GM12864 (cell line): ENCODE measurements at regions not wholly inside any gene's neighbourhood (a gene's known extent, or its start where the extent isn't known, plus 50 kb on each side); places are given as distances from the start of the nearest gene placed in this dataset.
A peak's percentile ranks its signal among the peaks of the same experiment; 100 is the strongest.
"Not testable (repeated sequence)": the region's sequence is repeated elsewhere in the genome, so short reads cannot be mapped to it uniquely, and the experiment has no call there.

Experiments used
- DNase-seq: peaks from one replicate; pipeline ENCODE4 v3.0.0-alpha.2; 2011; ENCODE audit warnings: low read depth
- H3K4me3 ChIP-seq: 2 replicates; pipeline ENCODE4 v1.5.1; 2011; ENCODE audit warnings: mild to moderate bottlenecking, low read depth, low read length, control low read depth
- CTCF ChIP-seq: IDR thresholded peaks from 2 replicates; pipeline ENCODE4 v1.5.1; 2011; ENCODE audit warnings: low read depth, mild to moderate bottlenecking, moderate library complexity, low read length, control low read depth, inconsistent platforms; ENCODE audit errors: missing control alignments

DNA sequence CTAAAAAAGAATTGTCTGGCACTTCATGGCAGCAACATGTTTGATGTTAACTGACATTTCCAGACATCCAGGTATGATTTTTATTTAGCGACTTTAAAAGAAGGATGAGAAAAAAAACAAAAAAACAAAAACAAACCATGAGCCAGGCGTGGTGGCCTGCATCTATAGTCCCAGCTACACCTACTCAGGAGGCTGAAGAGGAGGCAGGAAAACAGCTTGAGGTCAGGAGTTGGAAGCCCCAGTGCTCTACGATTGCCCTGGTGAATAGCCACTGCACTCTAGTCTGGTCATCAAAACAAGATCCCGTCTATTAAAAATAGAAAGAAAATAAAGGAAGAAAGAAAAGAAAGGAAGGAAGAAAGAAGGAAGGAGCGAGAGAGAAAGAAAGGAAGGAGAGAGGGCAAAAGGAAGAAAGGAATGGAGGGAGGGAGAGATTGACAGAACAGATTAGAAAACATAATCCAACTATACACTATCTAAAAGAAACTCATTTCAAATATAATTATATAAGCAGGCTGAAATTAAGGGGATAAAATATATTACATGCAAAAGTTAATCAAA, 141.6 kb downstream of the TRIM27 start:
- DNase-seq = no peak
- no peak for TF ChIP-seq CTCF
- H3K4me3 ChIP-seq = no peak overlapping the region; the same call in 1 of the 2 replicates

- DNase-seq = no peak
- no peak for TF ChIP-seq CTCF
- H3K4me3 ChIP-seq = no peak overlapping the region
Measured at GRCh38 chr6:28785962-28786679, 137.7 kb downstream of the TRIM27 start.

- TF ChIP-seq CTCF = no peak
- H3K4me3 ChIP-seq = no peak overlapping the region
- DNase-seq = no peak
Measured at GRCh38 chr6:28789553-28790083, 134.2 kb downstream of the TRIM27 start.

- no peak for TF ChIP-seq CTCF
- H3K4me3 ChIP-seq = no peak overlapping the region
- DNase-seq = no peak
Measured at GRCh38 chr6:28791002-28791383, 132.8 kb downstream of the TRIM27 start.

GRCh38 chr6:28794175-28795002, 129.4 kb downstream of the TRIM27 start:
- DNase-seq = no peak
- no peak for TF ChIP-seq CTCF
- H3K4me3 ChIP-seq = peak overlapping the region; percentile 19

DNA sequence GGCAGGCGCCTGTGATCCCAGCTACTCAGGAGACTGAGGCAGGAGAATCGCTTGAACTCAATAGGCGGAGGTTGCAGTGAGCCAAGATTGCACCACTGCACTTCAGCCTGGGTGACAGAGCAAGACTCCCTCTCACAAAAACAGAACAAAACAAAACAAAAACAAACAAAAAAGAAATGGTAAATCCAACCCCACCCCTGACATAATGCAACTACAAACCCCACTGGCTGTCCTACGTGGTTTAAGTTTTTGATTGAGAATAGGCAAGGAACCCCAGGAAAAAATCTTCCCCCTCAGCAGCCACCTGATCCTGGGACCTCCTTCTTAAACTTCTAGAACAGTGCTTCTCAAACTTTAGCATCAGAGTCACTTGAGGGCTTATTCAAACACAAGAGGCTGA, 123.1 kb downstream of the TRIM27 start:
- DNase-seq, H3K4me3 ChIP-seq: not testable (repeated sequence)
